GM23248 (cell line): ENCODE measurements at regions not wholly inside any gene's neighbourhood (a gene's known extent, or its start where the extent isn't known, plus 50 kb on each side); places are given as distances from the start of the nearest gene placed in this dataset. TPM values are rescaled to one million over a fixed set of nuclear protein-coding genes. Genes with fewer than 3 reads are reported as not detected.

Source experiments
- DNase-seq: peaks from one replicate; pipeline ENCODE4 v3.0.0-alpha.2; 2015
- H2AFZ ChIP-seq: fragments of 200-600 bp; sonication (generic); 2 replicates; pipeline ENCODE4 v1.6.1; 2016; ENCODE audit warnings: antibody characterized with exemption
- H3F3A ChIP-seq: fragments of 200-600 bp; sonication (generic); 2 replicates; pipeline ENCODE4 v1.6.1; 2016; ENCODE audit warnings: mild to moderate bottlenecking, antibody characterized with exemption, mixed run types; ENCODE audit not compliant: insufficient read depth
- H3K27ac ChIP-seq: fragments of 200-600 bp; sonication (generic); 2 replicates; pipeline ENCODE4 v1.5.1; 2016; ENCODE audit warnings: mild to moderate bottlenecking
- H3K27me3 ChIP-seq: fragments of 200-600 bp; sonication (generic); replicated peaks from 2 replicates; pipeline ENCODE4 v1.6.1; 2016; ENCODE audit warnings: mild to moderate bottlenecking; ENCODE audit not compliant: insufficient read depth
- H3K36me3 ChIP-seq: fragments of 200-600 bp; sonication (generic); 2 replicates; pipeline ENCODE4 v1.6.1; 2016; ENCODE audit warnings: low read depth, mild to moderate bottlenecking
- H3K4me1 ChIP-seq: fragments of 200-600 bp; sonication (generic); 2 replicates; pipeline ENCODE4 v1.6.1; 2016; ENCODE audit warnings: mild to moderate bottlenecking; ENCODE audit not compliant: insufficient read depth
- H3K4me2 ChIP-seq: fragments of 200-600 bp; sonication (generic); one replicate; pipeline ENCODE4 v1.6.1; 2016; ENCODE audit warnings: mild to moderate bottlenecking; ENCODE audit not compliant: unreplicated experiment
- H3K4me3 ChIP-seq: fragments of 200-600 bp; sonication (generic); 2 replicates; pipeline ENCODE4 v1.5.1; 2016; ENCODE audit warnings: mild to moderate bottlenecking
- H3K79me2 ChIP-seq: fragments of 200-600 bp; sonication (generic); 2 replicates; pipeline ENCODE4 v1.6.1; 2016; ENCODE audit warnings: mild to moderate bottlenecking; ENCODE audit not compliant: insufficient read depth
- H3K9ac ChIP-seq: fragments of 200-600 bp; sonication (generic); 2 replicates; pipeline ENCODE4 v1.6.1; 2016; ENCODE audit warnings: mild to moderate bottlenecking
- H3K9me2 ChIP-seq: fragments of 200-600 bp; sonication (generic); 2 replicates; pipeline ENCODE4 v1.6.1; 2016; ENCODE audit warnings: mixed run types, mild to moderate bottlenecking, moderate library complexity; ENCODE audit not compliant: insufficient read depth
- H3K9me3 ChIP-seq: fragments of 200-600 bp; sonication (generic); one replicate; pipeline ENCODE4 v1.6.1; 2017; ENCODE audit warnings: low read depth
- H4K20me1 ChIP-seq: fragments of 200-600 bp; sonication (generic); 2 replicates; pipeline ENCODE4 v1.6.0; 2016; ENCODE audit not compliant: insufficient read depth
- EZH2 ChIP-seq: fragments of 200-600 bp; sonication (generic); IDR thresholded peaks from 2 replicates; pipeline ENCODE4 v1.6.1; 2018; ENCODE audit warnings: antibody characterized with exemption, mild to moderate bottlenecking; ENCODE audit not compliant: insufficient read depth, poor library complexity, severe bottlenecking
- EZH2phosphoT487 ChIP-seq: fragments of 200-600 bp; sonication (generic); IDR thresholded peaks from 2 replicates; pipeline ENCODE4 v1.6.1; 2018; ENCODE audit warnings: antibody characterized with exemption, moderate library complexity, mild to moderate bottlenecking, low read depth; ENCODE audit not compliant: insufficient read depth
- WGBS, 2 experiments: methylation state at CpG; one replicate each; pipeline ENCODE4 v1.1.6; 2015 to 2017; ENCODE audit warnings: low lambda C conversion rate in 2 of 2, low coverage in 1 of 2; ENCODE audit errors: missing lambda C conversion rate in 2 of 2; 5-methylcytosine and 5-hydroxymethylcytosine counted together
- in situ Hi-C: fragments of 300-500 bp; cut with MboI; formaldehyde crosslinking; loops from 2 replicates; pipeline ENCODE4 v1.15.0; 2020
- small RNA-seq: library from RNA; depleted of rRNA; stranded (forward); fragments of <200 nt; gene quantifications from one replicate; pipeline ENCODE3, GENCODE V24; 2014; ENCODE audit warnings: low read depth, low replicate concordance

- Histone ChIP-seq H3K9me2 (no peaks in the 10 kb centered on the region), H3K27me3 (peaks cover 20% of the 10 kb centered on the region; the same call in 1 of the 2 replicates), H3K4me2 (no peak overlapping the region), H3K79me2 (no peaks in the 10 kb centered on the region), H3K9ac (no peak overlapping the region), H3K4me3 (no peak overlapping the region), H3K27ac (no peak overlapping the region), H4K20me1 (no peaks in the 10 kb centered on the region), H3F3A (peaks cover 24% of the 10 kb centered on the region), H3K9me3 (no peaks in the 10 kb centered on the region), H2AFZ (no peak overlapping the region), H3K36me3 (no peaks in the 10 kb centered on the region), H3K4me1 (peaks cover 16% of the 10 kb centered on the region)
- in situ Hi-C loops, result no loop called here
- 93 to 97% methylated on average over 3 of the region's 3 CpGs for WGBS, 2 experiments
- no peak for DNase-seq
- no peak for TF ChIP-seq EZH2
- TF ChIP-seq EZH2phosphoT487, result no peak
Measured at GRCh38 chr3:73327052-73327451, 265.6 kb downstream of the EBLN2 start.

Small RNAs in the stretch of these regions (small RNA-seq; reads per million reads assigned to genes)
- not detected for gene RNU6-1270P
